NCI-H128 (cell line): ENCODE measurements at regions not wholly inside any gene's neighbourhood (a gene's known extent, or its start where the extent isn't known, plus 50 kb on each side); places are given as distances from the start of the nearest gene placed in this dataset.
"Not testable (repeated sequence)": the region's sequence is repeated elsewhere in the genome, so short reads cannot be mapped to it uniquely, and the experiment has no call there.

Experiments
- DNase-seq: peaks from one replicate; lab custom pipeline; 2025; ENCODE audit not compliant: unreplicated experiment; lab: John Stamatoyannopoulos, UW

- DNase-seq = no peak
Observed at GRCh38 chr1:29687166-29687565, 450.8 kb downstream of the PTPRU start.

DNA sequence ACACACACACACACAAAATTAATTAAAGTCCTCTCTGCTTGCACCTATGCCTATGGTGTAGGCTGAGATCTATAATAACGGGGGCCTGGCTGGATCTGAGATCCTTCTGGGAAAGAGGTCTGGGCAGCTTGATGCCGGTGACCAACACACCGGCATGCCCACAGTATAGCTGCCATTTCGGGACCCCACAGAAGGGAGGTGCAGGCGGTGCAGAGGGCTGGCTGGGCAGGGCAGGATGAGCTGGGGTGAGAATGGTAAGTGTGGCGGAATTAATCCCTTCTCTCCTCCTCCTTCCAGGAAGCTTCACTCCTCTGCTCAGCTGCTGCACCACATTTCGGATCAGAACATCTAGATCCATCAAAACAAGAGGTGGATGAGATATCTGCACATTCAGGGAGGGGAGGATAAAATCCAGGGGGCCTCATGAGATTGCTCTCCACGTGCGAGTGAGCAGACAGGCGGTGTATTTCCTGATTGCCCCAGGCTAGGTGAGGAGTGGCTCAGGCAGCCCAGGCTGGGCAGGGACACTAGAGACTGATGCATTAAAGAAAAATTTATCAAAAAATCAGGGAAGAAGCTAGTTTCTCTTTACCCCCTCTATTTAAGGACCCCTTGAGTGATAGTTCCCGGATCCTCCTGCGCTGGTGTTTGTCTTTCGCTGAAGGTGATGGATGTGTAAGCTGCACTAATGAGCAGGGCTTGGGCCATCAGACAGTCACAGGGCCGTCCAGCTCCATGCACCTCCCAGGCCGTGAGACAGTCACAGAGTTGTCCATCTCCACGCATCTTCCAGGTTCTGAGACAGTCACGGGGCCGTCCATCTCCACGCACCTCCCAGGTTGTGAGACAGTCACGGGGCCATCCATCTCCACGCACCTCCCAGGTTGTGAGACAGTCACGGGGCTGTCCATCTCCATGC lies 449.9 kb downstream of the PTPRU start:
- DNase-seq = no peak

DNA sequence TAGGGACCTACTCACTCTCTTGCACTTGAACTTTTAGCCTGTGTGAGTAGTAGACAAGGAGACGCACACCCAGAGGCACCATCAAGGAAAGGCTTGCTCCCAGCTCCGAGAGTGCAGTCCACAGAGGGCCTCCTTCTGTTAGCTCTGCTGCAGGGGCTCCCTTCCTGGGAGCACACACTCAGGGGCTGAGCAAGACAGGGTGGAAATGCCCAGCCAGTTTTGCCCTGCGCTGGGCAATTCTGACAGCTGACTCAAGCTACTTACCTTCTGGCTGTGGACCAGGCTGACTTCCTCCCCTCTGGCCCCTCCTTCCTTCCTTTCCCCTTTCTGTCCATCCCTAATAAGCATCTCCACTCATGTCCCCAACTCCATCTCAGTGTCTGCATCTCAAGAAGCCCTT lies 449.1 kb downstream of the PTPRU start:
- no peak for DNase-seq

DNA sequence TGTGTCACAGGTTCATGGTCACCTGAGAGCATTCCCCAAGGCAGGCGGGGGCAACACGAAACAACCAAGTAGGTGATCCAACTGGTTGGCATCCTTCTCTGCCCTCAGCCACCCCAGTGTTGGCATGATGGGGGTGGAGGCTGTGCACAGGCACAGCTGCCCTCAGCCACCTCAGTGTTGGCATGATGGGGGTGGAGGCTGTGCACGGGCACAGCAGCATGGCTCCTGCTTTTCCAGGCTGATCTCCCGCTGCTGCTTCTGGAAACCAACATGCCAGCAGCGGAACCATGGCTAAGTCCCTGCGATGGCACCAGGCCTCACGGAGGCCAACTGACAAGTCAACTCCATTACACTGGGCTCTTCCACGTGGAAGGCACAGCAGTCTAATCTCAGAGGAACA lies 447.8 kb downstream of the PTPRU start:
- DNase-seq = no peak

GRCh38 chr1:29683472-29683871 lies 447.1 kb downstream of the PTPRU start:
- no peak for DNase-seq

GRCh38 chr1:29682919-29683295 lies 446.6 kb downstream of the PTPRU start:
- DNase-seq = no peak

GRCh38 chr1:29682171-29682918 lies 446.0 kb downstream of the PTPRU start:
- no peak for DNase-seq

DNA sequence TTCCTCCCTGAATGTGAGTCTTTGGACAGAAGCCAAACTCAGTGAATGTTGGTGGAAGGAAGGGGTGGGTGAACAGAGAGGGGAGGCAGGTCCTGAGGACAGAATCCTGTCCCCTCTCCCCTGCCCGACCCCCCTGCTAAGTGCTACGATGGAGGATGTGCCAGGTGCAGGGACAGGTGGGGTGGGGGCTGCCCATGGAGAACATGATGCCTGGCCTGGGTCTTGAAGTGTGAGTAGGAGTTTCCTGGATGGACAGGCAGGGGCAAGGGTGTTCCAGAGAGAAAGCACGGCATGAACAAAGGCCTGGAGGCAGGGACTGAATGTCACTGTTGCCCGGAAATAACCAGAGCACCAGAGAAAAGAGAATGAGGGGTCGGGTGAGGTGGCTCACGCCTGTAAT lies 445.1 kb downstream of the PTPRU start:
- not testable (repeated sequence) for DNase-seq

DNA sequence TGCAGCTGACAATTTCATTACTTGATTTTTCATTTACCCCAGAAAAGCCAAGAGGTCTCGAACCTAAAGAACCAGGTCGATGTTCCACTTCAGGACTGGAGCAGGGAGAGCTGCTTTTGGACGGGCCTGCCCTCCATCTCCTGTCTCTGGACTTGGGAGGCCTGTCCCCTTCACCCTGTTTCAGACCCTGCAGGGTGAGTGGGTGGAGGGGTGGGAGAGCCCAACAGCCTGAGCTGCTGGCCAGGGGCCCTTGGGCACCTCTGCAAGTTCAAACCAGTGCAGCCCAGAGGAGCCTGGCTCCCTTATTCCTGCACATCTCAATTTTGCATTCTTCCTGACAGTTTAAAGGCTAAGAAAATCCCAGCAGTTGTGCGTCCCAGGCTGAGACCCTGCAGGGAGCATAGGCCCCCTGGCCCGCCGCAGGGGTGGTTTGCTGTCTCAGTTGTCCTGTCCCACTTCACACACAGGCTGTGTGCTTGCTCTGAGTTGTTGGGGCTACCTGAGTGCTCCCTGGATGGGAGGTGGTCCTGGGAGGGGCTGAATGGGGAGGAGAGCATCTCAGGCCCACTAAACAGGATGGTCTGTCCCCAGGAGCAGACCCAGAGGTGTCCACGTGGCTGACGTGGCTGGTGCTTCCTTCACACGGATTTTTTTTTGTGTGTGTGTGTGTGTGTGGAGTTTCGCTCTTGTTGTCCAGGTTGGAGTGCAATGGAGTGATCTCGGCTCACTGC lies 443.7 kb downstream of the PTPRU start:
- DNase-seq = no peak

GRCh38 chr1:29679316-29679715 lies 443.0 kb downstream of the PTPRU start:
- DNase-seq = no peak

DNA sequence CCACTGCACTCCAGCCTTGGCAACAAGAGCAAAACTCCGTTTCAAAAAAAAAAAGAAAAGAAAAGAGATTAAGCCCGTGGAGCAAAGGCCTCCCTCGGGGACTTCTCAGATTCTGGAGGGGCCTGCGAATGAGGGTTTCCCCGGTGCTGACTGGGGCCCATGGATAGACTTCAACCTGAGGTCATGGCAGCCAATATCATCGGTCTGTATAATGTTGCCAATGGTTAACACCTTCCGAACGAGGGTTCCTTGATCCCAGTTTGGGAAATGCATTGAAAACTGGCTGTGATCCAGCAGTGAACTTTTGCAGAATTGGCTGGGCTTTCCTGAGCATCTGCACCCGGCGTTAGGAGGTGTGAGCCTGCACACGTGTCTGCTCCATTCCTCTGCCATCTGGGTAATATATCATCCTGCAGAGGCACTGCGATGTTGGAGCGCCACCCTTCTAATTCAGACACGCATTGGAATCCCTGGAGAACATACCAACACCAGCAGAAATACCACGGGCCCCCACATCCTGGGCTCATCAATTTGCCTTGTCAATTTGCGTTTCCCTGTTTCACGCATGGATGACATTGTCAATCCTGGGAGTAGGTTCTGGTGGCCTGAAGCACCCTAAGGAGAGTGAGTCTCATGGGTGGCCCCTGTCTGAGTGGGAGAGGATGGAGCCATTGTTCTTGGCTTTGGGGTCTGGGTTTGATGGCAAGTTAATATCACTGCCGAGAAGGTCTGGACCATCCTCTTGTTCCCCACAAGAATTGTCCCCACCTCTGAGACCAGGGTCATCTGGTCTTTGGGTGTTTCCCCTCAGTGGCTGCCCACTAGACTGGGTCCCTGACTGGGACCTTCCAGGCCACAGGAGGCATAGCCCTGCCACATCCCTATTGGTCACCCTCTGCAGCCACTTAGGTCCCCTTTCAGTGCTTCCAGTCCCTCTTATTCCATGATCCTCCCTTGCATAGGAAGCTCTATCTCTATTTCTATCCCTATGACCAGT lies 441.0 kb downstream of the PTPRU start:
- no peak for DNase-seq

DNA sequence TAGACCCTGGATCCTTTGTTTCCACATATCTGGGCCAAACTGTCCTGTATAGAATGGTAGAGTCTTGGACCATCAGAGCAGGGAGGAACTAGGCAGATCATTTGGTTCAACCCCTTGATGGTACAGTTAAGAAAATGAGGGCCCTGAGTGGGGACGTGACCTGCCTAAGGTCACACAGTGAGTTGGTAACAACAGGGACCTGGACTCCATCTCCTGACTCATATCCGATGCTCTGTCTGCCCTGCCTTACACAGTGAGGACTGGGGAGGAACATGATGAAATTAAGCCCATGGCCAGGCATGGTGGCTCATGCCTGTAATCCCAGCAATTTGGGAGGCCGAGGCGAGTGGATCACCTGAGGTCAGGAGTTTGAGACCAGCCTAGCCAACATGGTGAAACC lies 440.2 kb downstream of the PTPRU start:
- no peak for DNase-seq

GRCh38 chr1:29675481-29676263 lies 439.4 kb downstream of the PTPRU start:
- DNase-seq = no peak

GRCh38 chr1:29674627-29675326 lies 438.5 kb downstream of the PTPRU start:
- DNase-seq = no peak

GRCh38 chr1:29673669-29674626 lies 437.6 kb downstream of the PTPRU start:
- DNase-seq = no peak

DNA sequence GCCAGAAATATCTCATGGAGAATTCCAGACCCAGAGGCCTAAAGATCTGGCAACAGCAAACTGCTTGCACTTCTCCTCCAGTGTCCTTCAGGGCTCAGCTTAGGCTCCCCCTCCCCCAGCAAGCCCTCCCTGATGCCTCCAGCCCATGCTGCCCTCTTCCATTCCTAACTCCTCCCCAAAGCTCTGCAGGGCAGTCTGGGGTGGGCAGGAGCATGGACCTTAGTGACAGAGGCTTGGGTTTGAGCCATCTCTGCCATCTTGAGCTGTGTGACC lies 436.8 kb downstream of the PTPRU start:
- DNase-seq = no peak

GRCh38 chr1:29672416-29673227 lies 436.3 kb downstream of the PTPRU start:
- DNase-seq = no peak
